Tibial nerve (tissue), 4 donors: ENCODE measurements at regions not wholly inside any gene's neighbourhood (a gene's known extent, or its start where the extent isn't known, plus 50 kb on each side); places are given as distances from the start of the nearest gene placed in this dataset.

Experiments
- CTCF ChIP-seq, 5 experiments: fragments of 200-600 bp in 3 of 5; fragments of 450-650 bp in 2 of 5; sonication (generic) in 3 of 5; IDR thresholded peaks; one replicate each; pipeline ENCODE4 v1.5.1; 2016 to 2019; ENCODE audit warnings: antibody characterized with exemption in 5 of 5, mild to moderate bottlenecking in 3 of 5, moderate library complexity in 2 of 5
- EP300 ChIP-seq, 2 donors: sonication (generic); formaldehyde crosslinking; IDR thresholded peaks; one replicate each; pipeline ENCODE4 v1.6.1; 2017; ENCODE audit warnings: antibody characterized with exemption in 2 of 2, mild to moderate bottlenecking in 1 of 2
- POLR2A ChIP-seq, 2 donors: fragments of 450-650 bp; IDR thresholded peaks; one replicate each; pipeline ENCODE4 v1.6.1; 2017; ENCODE audit warnings: antibody characterized with exemption in 2 of 2, mild to moderate bottlenecking in 2 of 2, moderate library complexity in 2 of 2

- no peak for TF ChIP-seq CTCF (IDR thresholded peaks at IDR 0.05)
- no peak for TF ChIP-seq POLR2A (IDR thresholded peaks at IDR 0.05)
- no peak for TF ChIP-seq EP300 (IDR thresholded peaks at IDR 0.05)
These were observed 98.6 kb upstream of the CAB39 start for GRCh38 chr2:230614040-230614439.
